ENCODE measurements at regions not wholly inside any gene's neighbourhood (a gene's known extent, or its start where the extent isn't known, plus 50 kb on each side); places are given as distances from the start of the nearest gene placed in this dataset.

DNA sequence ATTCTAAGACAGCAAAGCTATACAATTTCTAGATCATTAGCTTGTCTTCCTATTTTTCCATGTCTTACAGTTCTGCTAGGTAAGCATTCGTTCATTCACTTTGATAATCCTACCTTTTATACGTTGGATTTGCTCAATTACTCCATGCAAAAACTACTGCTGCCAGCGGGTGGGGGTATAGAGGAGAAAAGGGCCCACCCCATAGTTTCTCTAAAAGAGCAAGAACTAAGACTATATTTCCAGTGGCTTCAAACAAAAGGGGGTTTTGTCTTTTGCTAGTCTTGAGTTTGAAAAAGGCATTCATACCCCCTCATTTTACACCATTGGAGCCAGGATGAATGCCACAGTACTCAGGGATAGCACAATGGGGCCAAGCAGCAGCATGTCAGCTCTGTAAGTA is 155.7 kb downstream of the WT1 start:
- DNase-seq, result no peak

DNA sequence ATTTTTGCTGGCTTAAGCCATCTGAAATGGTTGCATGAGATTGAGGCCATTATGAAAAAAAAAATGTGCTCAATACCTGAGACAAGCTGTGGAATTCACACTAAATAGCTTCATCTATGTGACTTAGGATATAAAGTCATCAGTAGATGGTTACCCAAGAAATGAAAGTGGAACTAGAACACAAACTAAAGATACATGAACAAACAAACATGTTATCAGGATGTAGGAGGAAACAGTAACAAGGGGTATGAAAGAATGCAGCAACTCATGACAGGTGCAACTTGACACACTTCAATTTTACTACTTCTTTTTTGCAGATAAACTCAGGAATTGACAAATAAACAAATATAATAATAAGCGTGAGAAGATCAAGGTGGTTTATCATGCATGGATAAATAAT is 155.0 kb downstream of the WT1 start:
- DNase-seq, result no peak

DNA sequence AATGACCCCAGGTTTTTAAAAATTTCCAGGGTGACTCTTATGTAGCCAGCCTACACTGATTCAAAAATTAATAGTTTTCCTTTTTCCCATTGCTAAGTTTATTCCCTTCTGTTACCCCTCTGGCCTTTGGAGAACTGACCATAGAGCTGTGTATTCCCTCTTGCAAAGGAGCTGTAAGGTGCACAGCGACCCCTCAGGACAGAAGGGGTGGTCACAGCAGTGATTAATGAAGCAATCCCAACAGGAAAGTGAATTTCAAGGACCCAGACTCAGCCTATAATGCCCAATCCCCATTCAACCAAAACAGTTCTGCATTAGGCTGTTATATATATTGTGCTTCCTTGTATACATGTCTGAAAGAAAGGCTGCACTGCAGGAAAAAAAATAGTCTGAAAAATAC is 147.1 kb downstream of the WT1 start:
- no peak for DNase-seq

DNA sequence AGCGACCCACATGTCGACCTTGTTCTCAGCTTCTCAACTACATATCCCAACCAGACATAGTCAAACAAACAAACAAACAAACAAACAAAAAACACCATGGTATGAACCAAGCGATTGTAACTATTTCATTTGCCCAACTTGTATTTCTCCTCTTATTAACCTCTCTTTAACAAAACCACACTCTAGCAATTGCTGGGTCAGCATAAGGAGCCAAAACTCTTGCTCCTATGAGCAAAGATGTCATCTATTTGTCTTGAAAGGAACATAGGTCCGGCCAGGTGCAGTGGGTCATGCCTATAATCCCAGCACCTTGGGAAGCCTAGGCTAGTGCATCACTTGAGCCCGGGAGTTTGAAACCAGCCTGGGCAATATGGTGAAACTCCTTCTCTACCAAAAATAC is 145.6 kb downstream of the WT1 start:
- DNase-seq, result no peak

DNA sequence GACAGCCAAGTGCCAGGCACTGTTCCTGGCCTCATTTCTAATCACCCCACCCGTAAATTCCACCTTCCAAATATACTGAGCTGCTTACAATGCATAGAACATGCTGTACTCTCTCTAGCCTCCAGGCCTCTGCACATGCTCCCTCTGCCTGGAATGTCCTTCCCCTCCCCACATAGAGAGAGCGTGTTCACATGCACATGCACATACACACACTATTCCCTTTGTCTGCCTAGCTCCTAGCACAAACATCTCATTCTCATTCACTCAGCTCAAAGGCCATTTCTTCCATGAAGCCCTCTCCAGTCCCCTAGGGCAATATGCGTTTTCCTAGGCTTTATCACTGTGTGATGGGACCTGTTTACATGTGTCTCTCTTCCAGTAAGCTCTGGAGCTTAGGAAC is 144.6 kb downstream of the WT1 start:
- no peak for DNase-seq

DNA sequence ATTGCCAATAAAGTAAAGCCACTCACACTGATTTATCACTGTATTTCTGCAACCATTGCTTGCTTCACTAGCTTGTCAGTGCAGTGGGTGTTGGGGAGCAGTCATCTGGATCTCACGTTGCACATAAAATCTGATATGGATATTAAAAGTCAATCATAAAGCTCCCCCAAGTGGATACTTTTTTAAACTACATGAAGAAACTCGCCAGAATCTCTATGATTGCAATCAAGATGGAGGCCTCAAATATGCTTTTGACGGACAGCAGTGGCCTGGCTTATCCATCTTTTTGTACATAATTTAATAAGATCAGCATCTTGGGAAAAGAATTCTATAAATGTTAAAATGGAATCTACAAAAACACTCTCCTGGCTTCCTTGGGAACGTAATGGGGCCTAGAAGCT is 137.7 kb downstream of the WT1 start:
- DNase-seq, result peak; percentile 58

DNA sequence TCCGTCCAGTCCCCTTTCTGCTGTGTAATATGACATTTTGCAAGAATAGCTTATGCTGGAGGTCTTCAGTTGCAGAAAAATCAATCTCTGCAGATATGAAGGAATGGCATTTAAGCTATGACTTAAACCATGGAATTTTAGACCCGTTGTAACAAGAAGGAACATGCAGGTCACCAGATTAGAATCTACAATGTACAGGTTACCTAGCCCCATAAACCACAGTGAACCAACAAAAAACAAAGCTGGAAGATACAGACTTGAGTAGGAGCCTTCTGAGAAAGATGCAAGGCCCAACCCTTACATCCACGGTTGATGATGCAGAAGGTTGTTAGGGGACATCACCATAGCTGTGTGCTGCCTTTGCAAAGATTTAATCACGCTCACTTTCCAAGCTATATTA is 132.5 kb downstream of the WT1 start:
- no peak for DNase-seq

DNA sequence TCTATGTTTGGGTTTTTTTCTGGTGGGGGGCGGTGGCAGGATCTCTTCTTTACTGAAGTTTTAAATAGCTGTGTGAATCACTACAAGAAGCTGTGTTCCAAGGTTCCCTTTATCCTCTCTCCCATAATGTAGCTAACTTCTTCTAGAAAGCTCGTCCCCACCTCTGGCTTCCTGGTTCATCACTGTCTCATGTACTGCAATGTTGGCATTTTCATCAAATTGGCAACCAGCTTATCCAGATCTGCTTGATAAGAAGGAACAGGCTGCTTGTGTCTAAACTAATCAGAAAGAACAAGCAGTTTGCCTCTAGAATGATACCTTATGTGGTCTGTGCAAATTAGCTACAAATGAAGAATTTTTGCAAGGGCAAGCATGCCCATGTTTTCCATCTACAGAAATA is 130.8 kb downstream of the WT1 start:
- no peak for DNase-seq

DNA sequence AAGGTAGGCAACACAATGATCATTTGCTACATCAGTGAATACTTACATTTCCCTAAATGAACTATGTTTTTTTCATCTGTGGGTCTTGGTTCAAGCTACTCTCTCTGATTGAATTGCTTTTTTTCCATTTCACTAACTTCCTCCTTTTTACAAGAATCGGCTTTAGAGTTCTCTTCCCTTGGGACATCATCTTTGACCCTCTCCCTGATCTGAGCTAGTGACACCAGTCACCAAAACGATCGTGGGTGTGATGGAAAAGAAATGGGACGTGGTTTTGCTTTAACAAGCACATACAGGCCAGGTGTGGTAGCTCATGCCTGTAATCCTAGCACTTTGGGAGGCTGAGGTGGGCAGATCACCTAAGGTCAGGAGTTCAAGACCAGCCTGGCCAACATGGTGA is 129.9 kb downstream of the WT1 start:
- no peak for DNase-seq

DNA sequence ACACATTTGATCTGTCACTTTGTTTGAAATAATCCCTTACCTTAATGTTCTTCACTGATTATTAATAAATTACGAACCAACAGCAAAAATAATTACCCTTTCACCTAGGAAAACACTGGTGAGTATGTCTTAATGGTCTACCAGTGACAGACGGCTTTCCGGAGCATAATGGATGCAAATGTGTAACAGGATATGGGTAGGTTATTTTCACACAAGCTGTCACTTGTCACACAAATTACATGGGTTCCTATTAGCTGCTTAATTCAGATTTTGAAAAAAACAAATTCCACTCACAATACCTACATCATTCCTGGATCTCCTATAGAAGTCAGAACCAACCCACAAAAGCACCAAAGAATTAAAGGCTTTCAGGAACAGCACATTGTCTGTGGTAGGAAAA is 127.9 kb downstream of the WT1 start:
- DNase-seq, result no peak

DNA sequence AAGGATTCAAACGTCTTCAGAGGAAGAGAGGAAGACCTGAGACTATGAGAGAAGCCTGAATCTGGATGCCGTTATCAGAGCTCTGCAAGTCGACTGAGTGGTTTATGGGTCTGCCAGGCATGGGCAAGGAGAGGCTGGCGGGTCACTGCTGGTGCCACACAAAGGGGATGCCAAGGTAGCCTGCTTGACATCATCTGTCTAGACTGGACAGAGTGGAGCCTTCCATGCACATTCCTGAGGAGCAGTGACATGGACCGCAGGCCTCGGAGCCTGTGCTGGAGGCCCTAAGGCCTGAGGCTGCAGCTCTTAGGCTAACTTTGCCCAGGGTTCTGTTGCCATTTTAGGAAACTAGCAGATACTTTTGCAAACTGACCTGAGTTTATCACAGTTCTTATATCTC is 127.4 kb downstream of the WT1 start:
- DNase-seq, result no peak

DNA sequence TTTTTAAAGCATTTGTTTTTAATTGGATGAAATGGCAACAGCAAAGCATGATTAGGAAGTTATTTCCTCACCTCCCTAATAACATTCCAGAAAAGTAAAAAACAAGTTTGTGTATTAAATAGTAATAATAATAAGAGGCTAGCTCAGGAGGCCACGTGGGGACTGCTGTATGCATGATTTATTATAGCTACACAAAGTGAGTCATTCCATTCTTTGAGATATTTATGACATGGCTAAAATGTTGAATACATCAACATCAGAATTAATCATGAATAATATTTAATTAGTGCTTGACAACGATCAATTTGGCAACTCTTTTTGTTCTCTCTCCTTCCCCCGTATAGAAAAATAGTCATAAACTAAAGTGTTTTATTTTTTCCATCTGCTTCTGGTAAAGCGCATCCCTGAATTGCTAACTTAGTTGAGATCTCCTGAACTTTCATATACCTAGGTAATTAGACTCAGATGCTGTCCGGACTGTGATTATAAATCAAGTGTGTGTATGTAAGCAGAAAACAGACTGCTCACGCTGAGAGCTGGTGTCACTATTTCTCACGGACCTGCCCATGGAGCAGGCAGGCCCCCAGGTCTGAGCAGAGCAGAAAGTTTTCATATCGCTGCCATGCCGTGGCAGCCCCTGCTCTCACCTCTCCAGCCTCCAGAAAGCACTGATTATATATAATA is 125.7 kb downstream of the WT1 start:
- peak; percentile 43 for DNase-seq

DNA sequence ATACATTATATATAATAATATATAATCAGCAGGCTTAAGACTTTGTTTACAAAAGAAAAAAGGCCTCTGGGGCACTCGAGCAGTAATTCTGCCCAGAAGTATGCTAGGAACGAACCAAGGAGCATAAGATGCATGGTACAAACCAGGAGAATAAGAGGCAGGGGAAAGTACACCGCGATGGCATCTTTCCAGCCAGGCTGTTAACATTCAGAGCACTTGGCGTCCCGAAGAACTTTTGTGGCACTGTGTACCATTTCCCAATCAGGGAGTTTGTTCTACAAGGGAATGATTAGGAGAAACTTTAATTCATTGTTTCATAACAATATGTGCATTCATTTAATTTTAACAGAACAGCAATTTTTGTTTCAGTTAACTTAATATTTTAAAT is 125.1 kb downstream of the WT1 start:
- no peak for DNase-seq

DNA sequence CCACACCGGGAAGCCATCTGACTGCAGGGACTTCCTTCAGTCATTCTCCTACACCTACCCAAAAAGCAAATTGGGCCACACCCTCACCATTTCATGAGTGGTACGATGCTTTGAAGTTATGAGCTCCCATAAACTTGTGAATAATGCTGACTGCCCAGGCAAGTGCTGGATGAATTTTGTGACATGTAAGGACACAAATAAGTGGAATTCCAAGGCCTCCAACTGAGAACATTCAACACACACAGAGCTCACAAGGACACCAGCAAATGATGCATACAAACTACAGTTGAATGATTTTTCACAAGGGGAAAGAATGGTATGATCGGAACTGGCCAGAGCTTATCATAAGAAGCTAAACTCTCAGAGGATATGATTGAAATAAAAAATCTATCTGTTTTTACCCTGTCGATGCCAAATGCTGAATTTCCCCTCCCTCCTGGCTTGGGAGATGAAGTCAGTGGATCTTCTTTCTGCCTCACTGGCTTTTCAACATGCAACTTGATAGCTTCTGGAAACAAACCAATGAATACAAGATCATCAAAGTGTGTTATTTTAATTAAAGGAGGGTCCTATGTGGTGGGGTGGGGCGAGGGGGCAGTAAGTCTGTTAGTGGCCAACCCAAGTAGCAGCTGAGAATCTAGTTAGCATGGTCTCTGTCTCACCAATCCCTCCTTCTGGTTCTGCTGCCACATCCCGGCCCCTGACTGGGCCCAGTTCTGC is 123.8 kb downstream of the WT1 start:
- no peak for DNase-seq

DNA sequence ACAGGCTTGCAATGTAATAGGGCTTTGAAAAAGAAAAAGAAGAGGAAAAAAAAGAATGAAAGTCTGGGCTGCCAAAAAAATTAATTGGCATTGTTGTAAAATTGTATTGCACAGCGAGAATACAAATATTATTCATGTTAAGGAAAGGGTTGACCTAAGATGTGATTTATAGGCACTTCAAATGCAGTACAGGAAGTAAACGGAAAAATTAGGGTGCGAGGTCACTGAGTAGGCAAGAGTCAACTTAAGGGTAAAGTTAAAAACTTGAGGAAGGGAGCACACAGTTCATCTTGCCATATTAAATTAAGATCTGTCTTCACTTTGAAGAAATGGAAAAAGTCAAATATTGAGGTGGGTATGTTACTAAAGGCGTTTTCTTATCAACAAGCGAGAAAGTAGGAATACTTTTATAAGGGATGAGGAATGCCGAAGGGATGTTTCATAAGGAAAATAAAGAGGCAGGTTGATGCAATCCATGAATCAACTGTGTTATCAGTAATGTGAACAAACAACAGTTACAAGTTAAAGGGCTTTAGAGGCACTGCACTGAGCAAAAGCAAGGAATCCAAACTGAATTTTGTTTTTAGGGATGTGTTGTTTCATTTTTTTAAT is 123.0 kb downstream of the WT1 start:
- DNase-seq, result no peak

DNA sequence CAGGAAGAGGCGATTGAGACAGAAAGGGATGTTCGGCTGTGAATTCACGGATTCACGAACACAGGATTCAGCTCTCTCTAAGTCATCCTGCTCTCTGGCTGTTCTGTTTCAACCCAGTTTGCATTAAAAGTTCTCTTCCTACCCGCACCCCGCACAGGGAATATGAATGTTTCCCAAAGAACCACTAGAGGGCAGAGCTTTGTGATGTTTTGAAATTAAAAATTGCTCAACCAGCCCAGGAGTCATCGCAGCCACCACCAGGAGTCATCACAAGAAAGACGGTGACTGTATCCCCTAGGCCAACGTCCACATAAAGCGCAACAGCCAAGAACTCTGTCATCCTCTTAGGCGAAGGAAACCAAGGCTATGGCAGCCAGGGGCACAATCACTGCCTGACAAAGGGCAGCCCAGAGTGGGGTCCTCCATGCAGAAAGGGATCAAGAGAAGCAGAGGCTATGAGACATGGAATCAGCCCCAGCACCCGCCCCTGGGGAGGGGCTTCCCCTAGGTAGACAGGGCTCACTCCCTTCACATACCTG is 122.4 kb downstream of the WT1 start:
- peak; percentile 62 for DNase-seq

DNA sequence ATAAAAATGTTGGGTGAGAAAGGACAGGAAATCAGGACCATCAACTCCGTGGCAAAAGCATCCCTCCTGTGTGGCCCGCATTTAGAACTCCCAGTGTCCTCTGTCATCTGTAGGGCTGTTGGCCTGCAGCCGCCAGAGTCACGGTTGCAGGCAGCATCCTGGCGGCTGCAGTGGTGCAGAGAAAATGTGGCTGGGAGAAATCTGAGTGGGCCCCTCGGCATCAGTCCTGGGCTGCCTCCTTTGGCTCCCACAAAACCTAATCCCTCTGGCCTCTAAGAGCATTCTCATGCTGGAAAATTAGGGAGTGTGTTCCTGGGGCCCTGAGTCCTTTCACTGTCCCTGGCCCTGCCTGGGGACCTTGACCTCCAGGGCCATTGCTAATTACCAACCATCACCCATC is 121.9 kb downstream of the WT1 start:
- DNase-seq, result no peak

DNA sequence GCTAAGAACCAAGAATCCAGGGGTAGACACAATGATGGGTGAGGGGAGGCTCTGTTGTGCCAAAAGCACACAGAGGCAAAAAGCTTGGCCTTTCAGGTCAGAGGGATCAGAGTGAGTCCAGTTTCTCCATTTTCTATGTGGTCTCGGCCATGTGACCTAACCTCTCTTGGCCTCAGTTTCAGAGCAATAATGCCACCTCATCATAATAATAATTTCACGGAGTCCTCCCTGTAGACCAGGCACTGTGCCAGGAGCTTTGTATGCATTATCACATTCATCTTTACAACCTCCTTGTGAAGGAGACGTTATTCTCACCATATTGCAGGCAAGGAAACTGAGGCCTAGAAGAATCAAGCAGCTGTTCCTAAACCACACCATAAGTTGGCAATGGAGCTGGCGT is 120.2 kb downstream of the WT1 start:
- DNase-seq, result no peak

DNA sequence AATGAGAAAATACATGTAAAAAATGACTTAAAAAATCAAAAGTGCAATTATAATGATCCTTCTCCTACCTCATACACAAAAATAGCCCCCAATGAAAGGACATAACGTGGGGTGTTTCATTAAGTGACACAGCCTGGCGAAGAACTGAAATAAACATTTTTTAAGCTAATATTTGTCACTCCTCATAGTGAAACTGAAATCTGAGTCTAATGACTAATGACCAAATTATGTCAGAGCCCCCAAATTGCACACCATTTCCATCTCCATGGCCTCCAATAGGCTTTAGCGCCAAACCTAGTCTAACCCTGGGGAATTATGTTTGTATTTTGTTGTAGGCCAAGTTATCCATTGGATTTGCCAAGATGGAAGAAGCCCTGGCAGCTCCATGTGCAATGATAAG is 119.1 kb downstream of the WT1 start:
- no peak for DNase-seq

DNA sequence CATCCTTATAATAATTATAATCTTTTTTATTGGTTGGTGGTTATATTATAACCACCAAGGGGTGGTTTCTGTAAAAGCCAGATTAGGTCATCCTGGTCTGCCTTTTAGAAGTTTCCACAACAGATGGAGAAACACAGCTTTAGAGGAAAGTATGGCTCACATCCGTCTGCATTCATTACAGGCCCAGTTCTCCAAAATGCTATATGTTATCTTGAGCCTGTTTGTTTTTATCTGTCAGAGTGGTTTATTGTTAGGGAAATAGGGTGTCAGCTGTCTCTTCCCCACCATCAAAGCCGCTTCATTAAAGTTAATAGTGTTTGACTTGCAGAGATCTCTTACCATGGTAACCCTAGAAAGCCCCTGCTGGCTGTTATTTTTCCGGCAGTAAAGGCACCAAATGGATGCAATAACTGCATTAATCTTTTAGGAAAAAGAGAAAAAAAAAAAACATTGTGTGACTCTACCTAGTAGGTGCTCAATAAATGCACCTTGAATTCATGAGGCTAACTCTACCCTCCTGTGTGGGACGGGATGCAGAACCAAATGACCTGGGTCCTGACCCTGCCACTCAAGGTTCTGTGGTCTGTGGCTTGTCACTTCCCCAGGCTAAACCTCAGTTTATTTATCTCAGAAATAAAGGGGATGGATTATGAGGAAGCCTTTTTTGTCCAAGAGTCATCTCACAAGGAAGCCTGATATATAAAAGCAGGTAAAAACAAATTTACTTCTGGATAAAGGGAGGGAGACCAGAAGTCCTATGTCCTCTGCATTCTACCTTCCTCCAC is 118.3 kb downstream of the WT1 start:
- no peak for DNase-seq

DNA sequence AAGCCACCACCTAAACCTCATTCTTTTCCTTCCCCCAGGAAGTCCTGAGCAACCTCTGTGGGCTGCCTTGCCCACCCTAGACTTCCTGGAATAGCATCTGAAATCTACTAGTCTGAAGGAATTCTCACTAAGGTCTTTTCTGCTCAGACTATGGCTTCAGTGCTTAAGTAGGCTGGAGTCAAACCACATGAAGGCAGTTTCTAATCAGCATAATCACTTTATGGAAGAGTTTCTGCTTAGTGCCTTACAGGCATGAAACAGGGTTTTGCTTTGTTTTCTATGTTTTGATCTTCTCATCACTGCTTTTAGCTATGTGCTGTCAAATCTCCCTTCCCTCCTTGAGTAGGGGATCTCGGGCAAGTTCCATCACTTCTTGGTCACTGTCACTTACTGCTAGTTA is 117.7 kb downstream of the WT1 start:
- no peak for DNase-seq

DNA sequence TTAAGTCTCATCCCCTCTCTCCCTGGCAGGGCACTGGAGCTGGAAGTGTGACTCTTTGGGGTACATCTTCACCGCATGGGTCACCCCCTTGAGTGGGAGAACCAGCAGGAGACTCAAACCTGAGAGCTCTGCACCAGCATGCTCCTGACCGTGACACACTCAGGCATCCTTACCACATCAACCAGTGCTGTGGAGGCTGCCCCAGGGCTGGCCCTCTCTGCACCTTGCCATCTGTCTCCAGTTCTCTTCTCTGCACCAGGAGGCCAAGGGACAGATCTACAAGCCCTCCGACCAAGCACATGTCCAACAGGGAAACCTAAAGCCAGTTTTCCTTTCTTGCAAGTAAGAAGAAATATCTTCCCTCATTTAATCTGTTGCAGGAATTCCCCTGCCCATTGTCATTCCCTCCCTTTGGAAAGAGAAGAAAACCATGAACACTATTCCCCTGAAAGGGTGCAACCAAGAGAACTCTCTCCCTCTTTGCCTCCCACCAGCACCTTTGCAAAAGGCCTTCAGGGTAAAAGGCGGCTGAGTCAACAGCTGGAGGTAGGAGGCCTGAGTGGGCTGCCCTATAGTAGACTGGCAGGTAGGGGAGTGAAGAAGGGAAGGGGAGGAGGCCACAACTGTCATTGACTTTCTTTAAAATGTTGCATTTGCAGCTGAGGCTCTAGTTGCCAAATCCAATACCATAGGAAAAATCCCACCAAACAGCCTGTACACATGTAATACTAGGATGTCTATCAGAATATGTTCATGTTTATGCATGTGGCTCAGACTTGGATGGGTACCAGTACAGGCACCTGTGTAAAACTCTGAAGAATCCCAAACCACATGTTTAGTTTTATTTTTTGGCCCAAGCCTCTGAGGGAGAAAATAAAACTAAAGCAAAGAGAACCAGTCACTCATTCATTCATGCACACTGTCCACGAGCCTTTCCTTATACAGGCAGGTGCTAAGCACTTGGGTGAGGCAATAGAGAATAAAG is 117.0 kb downstream of the WT1 start:
- no peak for DNase-seq
